ENCODE measurements at regions not wholly inside any gene's neighbourhood (a gene's known extent, or its start where the extent isn't known, plus 50 kb on each side); places are given as distances from the start of the nearest gene placed in this dataset.
"Not testable (repeated sequence)": the region's sequence is repeated elsewhere in the genome, so short reads cannot be mapped to it uniquely, and the experiment has no call there.

GRCh38 chr2:105540642-105541041 lies 141.8 kb upstream of the FHL2 start:
- Histone ChIP-seq H3K27me3 (ENCODE audit: control insufficient read depth, insufficient read depth, low read length) (no peaks in the 10 kb centered on the region), H3K36me3 (replicated peaks; ENCODE audit: control insufficient read depth, insufficient read depth, low read length) (no peaks in the 10 kb centered on the region), H3K4me3 (ENCODE audit: insufficient read depth, low read depth, low read length) (no peak overlapping the region)
- no peak for DNase-seq

GRCh38 chr2:105539331-105539730 lies 140.5 kb upstream of the FHL2 start:
- Histone ChIP-seq H3K36me3 (replicated peaks; ENCODE audit: control insufficient read depth, insufficient read depth, low read length) (no peaks in the 10 kb centered on the region), H3K27me3 (ENCODE audit: control insufficient read depth, insufficient read depth, low read length) (no peaks in the 10 kb centered on the region), H3K4me3 (ENCODE audit: insufficient read depth, low read depth, low read length) (no peak overlapping the region)
- DNase-seq: no peak

GRCh38 chr2:105538840-105539239 lies 140.0 kb upstream of the FHL2 start:
- H3K36me3 ChIP-seq (replicated peaks; ENCODE audit: control insufficient read depth, insufficient read depth, low read length): no peaks in the 10 kb centered on the region
- no peak for DNase-seq
- H3K4me3 ChIP-seq (ENCODE audit: insufficient read depth, low read depth, low read length): no peak overlapping the region
- no peaks in the 10 kb centered on the region for H3K27me3 ChIP-seq (ENCODE audit: control insufficient read depth, insufficient read depth, low read length)

GRCh38 chr2:105537920-105538319 lies 139.1 kb upstream of the FHL2 start:
- Histone ChIP-seq H3K36me3 (replicated peaks; ENCODE audit: control insufficient read depth, insufficient read depth, low read length) (no peaks in the 10 kb centered on the region), H3K4me3 (ENCODE audit: insufficient read depth, low read depth, low read length) (no peak overlapping the region), H3K27me3 (ENCODE audit: control insufficient read depth, insufficient read depth, low read length) (no peaks in the 10 kb centered on the region)
- no peak for DNase-seq

- DNase-seq: no peak
- Histone ChIP-seq H3K4me3 (ENCODE audit: insufficient read depth, low read depth, low read length) (no peak overlapping the region), H3K36me3 (replicated peaks; ENCODE audit: control insufficient read depth, insufficient read depth, low read length) (no peaks in the 10 kb centered on the region), H3K27me3 (ENCODE audit: control insufficient read depth, insufficient read depth, low read length) (no peaks in the 10 kb centered on the region)
Observed at GRCh38 chr2:105537466-105537865, 138.6 kb upstream of the FHL2 start.

- no peak for DNase-seq
- Histone ChIP-seq H3K27me3 (ENCODE audit: control insufficient read depth, insufficient read depth, low read length) (no peaks in the 10 kb centered on the region), H3K36me3 (replicated peaks; ENCODE audit: control insufficient read depth, insufficient read depth, low read length) (no peaks in the 10 kb centered on the region), H3K4me3 (ENCODE audit: insufficient read depth, low read depth, low read length) (no peak overlapping the region)
Observed at GRCh38 chr2:105536175-105536574, 137.3 kb upstream of the FHL2 start.

- not testable (repeated sequence) for H3K36me3 ChIP-seq (replicated peaks; ENCODE audit: control insufficient read depth, insufficient read depth, low read length); H3K4me3 ChIP-seq (ENCODE audit: insufficient read depth, low read depth, low read length); H3K27me3 ChIP-seq (ENCODE audit: control insufficient read depth, insufficient read depth, low read length); DNase-seq
Observed at GRCh38 chr2:105529258-105529657, 130.4 kb upstream of the FHL2 start.

GRCh38 chr2:105526000-105526925 lies 127.4 kb upstream of the FHL2 start:
- peak; percentile 55 for DNase-seq
- Histone ChIP-seq H3K36me3 (replicated peaks; ENCODE audit: control insufficient read depth, insufficient read depth, low read length) (no peaks in the 10 kb centered on the region), H3K27me3 (ENCODE audit: control insufficient read depth, insufficient read depth, low read length) (no peaks in the 10 kb centered on the region), H3K4me3 (ENCODE audit: insufficient read depth, low read depth, low read length) (no peak overlapping the region)

- no peak overlapping the region for H3K4me3 ChIP-seq (ENCODE audit: insufficient read depth, low read depth, low read length)
- DNase-seq: no peak
- H3K36me3 ChIP-seq (replicated peaks; ENCODE audit: control insufficient read depth, insufficient read depth, low read length): no peaks in the 10 kb centered on the region
- H3K27me3 ChIP-seq (ENCODE audit: control insufficient read depth, insufficient read depth, low read length): no peaks in the 10 kb centered on the region
Observed at GRCh38 chr2:105525201-105525600, 126.3 kb upstream of the FHL2 start.

GRCh38 chr2:105522645-105523044 lies 123.8 kb upstream of the FHL2 start:
- no peaks in the 10 kb centered on the region for H3K27me3 ChIP-seq (ENCODE audit: control insufficient read depth, insufficient read depth, low read length)
- no peak for DNase-seq
- no peaks in the 10 kb centered on the region for H3K36me3 ChIP-seq (replicated peaks; ENCODE audit: control insufficient read depth, insufficient read depth, low read length)
- no peak overlapping the region for H3K4me3 ChIP-seq (ENCODE audit: insufficient read depth, low read depth, low read length)

- no peaks in the 10 kb centered on the region for H3K27me3 ChIP-seq (ENCODE audit: control insufficient read depth, insufficient read depth, low read length)
- no peak overlapping the region for H3K4me3 ChIP-seq (ENCODE audit: insufficient read depth, low read depth, low read length)
- no peak for DNase-seq
- no peaks in the 10 kb centered on the region for H3K36me3 ChIP-seq (replicated peaks; ENCODE audit: control insufficient read depth, insufficient read depth, low read length)
Observed at GRCh38 chr2:105521616-105522015, 122.8 kb upstream of the FHL2 start.

GRCh38 chr2:105521176-105521575 lies 122.3 kb upstream of the FHL2 start:
- peak; percentile 49 for DNase-seq
- H3K36me3 ChIP-seq (replicated peaks; ENCODE audit: control insufficient read depth, insufficient read depth, low read length): no peaks in the 10 kb centered on the region
- no peaks in the 10 kb centered on the region for H3K27me3 ChIP-seq (ENCODE audit: control insufficient read depth, insufficient read depth, low read length)
- no peak overlapping the region for H3K4me3 ChIP-seq (ENCODE audit: insufficient read depth, low read depth, low read length)

- Histone ChIP-seq H3K27me3 (ENCODE audit: control insufficient read depth, insufficient read depth, low read length) (no peaks in the 10 kb centered on the region), H3K36me3 (replicated peaks; ENCODE audit: control insufficient read depth, insufficient read depth, low read length) (no peaks in the 10 kb centered on the region), H3K4me3 (ENCODE audit: insufficient read depth, low read depth, low read length) (no peak overlapping the region)
- no peak for DNase-seq
Observed at GRCh38 chr2:105519516-105519915, 120.7 kb upstream of the FHL2 start.

GRCh38 chr2:105518897-105519296 lies 120.0 kb upstream of the FHL2 start:
- Histone ChIP-seq H3K36me3 (replicated peaks; ENCODE audit: control insufficient read depth, insufficient read depth, low read length) (no peaks in the 10 kb centered on the region), H3K27me3 (ENCODE audit: control insufficient read depth, insufficient read depth, low read length) (no peaks in the 10 kb centered on the region), H3K4me3 (ENCODE audit: insufficient read depth, low read depth, low read length) (no peak overlapping the region)
- peak; percentile 50 for DNase-seq

- H3K36me3 ChIP-seq (replicated peaks; ENCODE audit: control insufficient read depth, insufficient read depth, low read length): no peaks in the 10 kb centered on the region
- H3K4me3 ChIP-seq (ENCODE audit: insufficient read depth, low read depth, low read length): no peak overlapping the region
- no peak for DNase-seq
- no peaks in the 10 kb centered on the region for H3K27me3 ChIP-seq (ENCODE audit: control insufficient read depth, insufficient read depth, low read length)
Observed at GRCh38 chr2:105517814-105518705, 119.2 kb upstream of the FHL2 start.
